ENCODE measurements at regions not wholly inside any gene's neighbourhood (a gene's known extent, or its start where the extent isn't known, plus 50 kb on each side); places are given as distances from the start of the nearest gene placed in this dataset.
"Not testable (repeated sequence)": the region's sequence is repeated elsewhere in the genome, so short reads cannot be mapped to it uniquely, and the experiment has no call there.

GRCh38 chr4:22593933-22594332 is 78.1 kb upstream of the ADGRA3 start:
- TF ChIP-seq CTCF (IDR thresholded peaks at IDR 0.05; ENCODE audit: unreplicated experiment) = no peak
- DNase-seq (ENCODE audit: low spot score, unreplicated experiment) = no peak
- H3K4me3 Mint-ChIP-seq (ENCODE audit: low read depth) = no peak overlapping the region
- H3K36me3 Mint-ChIP-seq (ENCODE audit: insufficient read depth) = no peaks in the 10 kb centered on the region
- H3K27ac Mint-ChIP-seq = no peak overlapping the region
- peaks cover 1% of the 10 kb centered on the region for H3K4me1 Mint-ChIP-seq (ENCODE audit: low read depth)
- H3K9me3 Mint-ChIP-seq (ENCODE audit: low read depth) = no peaks in the 10 kb centered on the region
- peaks cover 5% of the 10 kb centered on the region for H3K27me3 Mint-ChIP-seq

- Mint-ChIP-seq H3K27ac (no peak overlapping the region), H3K4me3 (ENCODE audit: low read depth) (no peak overlapping the region), H3K4me1 (ENCODE audit: low read depth) (peaks cover 1% of the 10 kb centered on the region), H3K9me3 (ENCODE audit: low read depth) (no peaks in the 10 kb centered on the region), H3K27me3 (peaks cover 5% of the 10 kb centered on the region), H3K36me3 (ENCODE audit: insufficient read depth) (no peaks in the 10 kb centered on the region)
- no peak for DNase-seq (ENCODE audit: low spot score, unreplicated experiment)
- TF ChIP-seq CTCF (IDR thresholded peaks at IDR 0.05; ENCODE audit: unreplicated experiment) = no peak
These were observed 79.8 kb upstream of the ADGRA3 start for GRCh38 chr4:22595684-22596083.

DNA sequence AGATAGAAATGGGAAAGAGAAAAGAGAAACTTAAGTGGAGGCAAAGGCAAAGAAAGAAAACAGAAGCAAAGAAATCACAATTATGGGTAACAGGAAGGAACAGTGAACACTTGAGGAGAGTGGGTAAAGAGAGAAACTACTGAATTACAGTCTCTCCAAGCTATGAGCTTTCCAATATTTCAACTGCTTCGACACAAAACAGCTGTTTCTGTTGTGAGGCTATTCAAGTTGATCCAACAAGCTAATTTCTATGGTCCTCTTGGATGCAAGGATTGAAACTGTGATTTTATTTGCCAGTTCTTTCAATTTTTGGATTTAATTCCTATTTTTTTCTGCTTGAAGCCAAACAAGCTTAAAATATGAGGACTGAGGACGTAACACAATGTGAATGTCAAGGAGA is 80.5 kb upstream of the ADGRA3 start:
- Mint-ChIP-seq H3K27ac (no peak overlapping the region), H3K9me3 (ENCODE audit: low read depth) (no peaks in the 10 kb centered on the region), H3K36me3 (ENCODE audit: insufficient read depth) (no peaks in the 10 kb centered on the region), H3K27me3 (peaks cover 5% of the 10 kb centered on the region), H3K4me1 (ENCODE audit: low read depth) (peaks cover 1% of the 10 kb centered on the region), H3K4me3 (ENCODE audit: low read depth) (no peak overlapping the region)
- no peak for DNase-seq (ENCODE audit: low spot score, unreplicated experiment)
- no peak for TF ChIP-seq CTCF (IDR thresholded peaks at IDR 0.05; ENCODE audit: unreplicated experiment)

DNA sequence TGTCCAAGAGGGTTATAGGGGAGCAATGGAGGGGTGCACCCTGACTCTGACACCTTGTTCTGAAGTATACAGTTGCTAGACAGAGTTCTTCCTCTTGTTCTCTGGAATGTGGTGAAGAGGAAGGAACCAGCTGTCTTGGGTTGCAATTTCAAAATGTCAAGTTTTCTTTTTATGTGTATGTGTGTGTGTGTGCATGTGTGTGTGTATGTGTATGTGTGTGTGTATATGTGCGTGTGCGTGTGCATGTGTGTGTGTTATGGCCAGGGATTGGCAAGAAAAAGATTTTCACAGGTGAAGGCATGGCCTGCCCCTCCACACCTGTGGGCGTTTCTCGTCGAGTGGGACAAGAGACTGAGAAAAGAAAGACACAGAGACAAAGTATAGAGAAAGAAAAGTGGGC is 81.6 kb upstream of the ADGRA3 start:
- H3K27ac Mint-ChIP-seq = no peak overlapping the region
- no peaks in the 10 kb centered on the region for H3K36me3 Mint-ChIP-seq (ENCODE audit: insufficient read depth)
- no peaks in the 10 kb centered on the region for H3K9me3 Mint-ChIP-seq (ENCODE audit: low read depth)
- peaks cover 5% of the 10 kb centered on the region for H3K27me3 Mint-ChIP-seq
- H3K4me1 Mint-ChIP-seq (ENCODE audit: low read depth) = peaks cover 1% of the 10 kb centered on the region
- no peak overlapping the region for H3K4me3 Mint-ChIP-seq (ENCODE audit: low read depth)
- no peak for TF ChIP-seq CTCF (IDR thresholded peaks at IDR 0.05; ENCODE audit: unreplicated experiment)
- DNase-seq (ENCODE audit: low spot score, unreplicated experiment) = no peak

- not testable (repeated sequence) for H3K27ac Mint-ChIP-seq
These were observed 82.5 kb upstream of the ADGRA3 start for GRCh38 chr4:22598113-22599047.

DNA sequence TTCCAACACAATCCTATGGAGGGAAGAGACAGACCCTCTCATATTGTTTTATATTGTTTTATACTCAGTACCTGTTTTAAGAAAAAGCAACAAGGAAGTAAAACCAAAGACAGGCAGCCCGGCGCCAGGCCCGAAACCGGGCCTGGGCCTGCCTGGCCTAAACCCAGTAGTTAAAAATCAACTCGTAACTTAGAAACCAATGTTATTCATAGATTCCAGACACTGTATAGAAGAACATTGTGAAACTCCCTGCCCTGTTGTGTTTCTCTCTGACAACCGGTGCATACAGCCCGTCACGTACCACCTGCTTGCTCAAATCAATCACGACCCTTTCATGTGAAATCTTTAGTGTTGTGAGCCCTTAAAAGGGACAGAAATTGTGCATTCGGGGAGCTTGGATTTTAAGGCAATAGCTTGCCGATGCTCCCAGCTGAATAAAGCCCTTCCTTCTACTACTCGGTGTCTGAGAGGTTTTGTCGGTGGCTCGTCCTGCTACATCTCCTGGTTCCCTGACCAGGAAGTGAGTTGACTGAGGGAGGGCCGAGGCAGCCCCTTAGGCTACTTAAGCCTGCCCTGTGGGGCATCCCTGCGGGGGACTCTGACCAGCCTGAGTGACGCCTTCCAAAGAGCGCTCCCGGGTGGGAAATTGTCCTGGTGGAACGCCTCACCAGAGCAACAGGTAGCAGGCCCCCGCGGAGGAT is 83.5 kb upstream of the ADGRA3 start:
- not testable (repeated sequence) for H3K27me3 Mint-ChIP-seq; H3K4me1 Mint-ChIP-seq (ENCODE audit: low read depth); H3K9me3 Mint-ChIP-seq (ENCODE audit: low read depth); H3K36me3 Mint-ChIP-seq (ENCODE audit: insufficient read depth); DNase-seq (ENCODE audit: low spot score, unreplicated experiment); H3K27ac Mint-ChIP-seq; H3K4me3 Mint-ChIP-seq (ENCODE audit: low read depth)

More at GRCh38 chr4:22598113-22599047, 82.5 kb upstream of the ADGRA3 start:
- not testable (repeated sequence) for H3K4me3 Mint-ChIP-seq (ENCODE audit: low read depth); H3K4me1 Mint-ChIP-seq (ENCODE audit: low read depth); H3K36me3 Mint-ChIP-seq (ENCODE audit: insufficient read depth); H3K9me3 Mint-ChIP-seq (ENCODE audit: low read depth); H3K27me3 Mint-ChIP-seq; DNase-seq (ENCODE audit: low spot score, unreplicated experiment)

GRCh38 chr4:22599929-22600432 is 84.1 kb upstream of the ADGRA3 start:
- not testable (repeated sequence) for H3K27me3 Mint-ChIP-seq; DNase-seq (ENCODE audit: low spot score, unreplicated experiment); H3K4me1 Mint-ChIP-seq (ENCODE audit: low read depth); H3K9me3 Mint-ChIP-seq (ENCODE audit: low read depth); H3K27ac Mint-ChIP-seq; H3K4me3 Mint-ChIP-seq (ENCODE audit: low read depth); H3K36me3 Mint-ChIP-seq (ENCODE audit: insufficient read depth)

GRCh38 chr4:22601638-22602037 is 85.8 kb upstream of the ADGRA3 start:
- not testable (repeated sequence) for H3K27me3 Mint-ChIP-seq; H3K4me1 Mint-ChIP-seq (ENCODE audit: low read depth); H3K9me3 Mint-ChIP-seq (ENCODE audit: low read depth); H3K36me3 Mint-ChIP-seq (ENCODE audit: insufficient read depth); H3K27ac Mint-ChIP-seq; DNase-seq (ENCODE audit: low spot score, unreplicated experiment); H3K4me3 Mint-ChIP-seq (ENCODE audit: low read depth)
